OCI-LY3 (cell line): ENCODE measurements at regions not wholly inside any gene's neighbourhood (a gene's known extent, or its start where the extent isn't known, plus 50 kb on each side); places are given as distances from the start of the nearest gene placed in this dataset.
"Not testable (repeated sequence)": the region's sequence is repeated elsewhere in the genome, so short reads cannot be mapped to it uniquely, and the experiment has no call there.

Experiments
- H2AFZ ChIP-seq: fragments of 200-600, 300-600 bp; shearing (Covaris generic); 2 replicates; pipeline ENCODE4 v1.6.0; 2014; ENCODE audit warnings: antibody characterized with exemption, low read depth, low read length
- H3K27ac ChIP-seq: fragments of 200-600, 300-600 bp; sonication (generic); 2 replicates; pipeline ENCODE4 v1.5.1; 2014; ENCODE audit warnings: mild to moderate bottlenecking, low read length, moderate library complexity, mixed read lengths
- H3K27me3 ChIP-seq: fragments of 200-600, 300-600 bp; sonication (generic); 2 replicates; pipeline ENCODE4 v1.6.1; 2014; ENCODE audit warnings: low read depth, low read length, mixed read lengths
- H3K36me3 ChIP-seq: fragments of 200-600, 300-600 bp; sonication (generic); replicated peaks from 2 replicates; pipeline ENCODE3; 2014; ENCODE audit warnings: low read depth, low read length, mixed read lengths
- H3K4me1 ChIP-seq: fragments of 300-600, 200-600 bp; sonication (generic); 2 replicates; pipeline ENCODE4 v1.6.1; 2014; ENCODE audit warnings: low read length, mixed read lengths
- H3K4me2 ChIP-seq: fragments of 200-600, 300-600 bp; sonication (generic); 2 replicates; pipeline ENCODE4 v1.6.1; 2014; ENCODE audit warnings: low read length, mixed read lengths
- H3K4me3 ChIP-seq: fragments of 300-600, 200-600 bp; sonication (generic); 2 replicates; pipeline ENCODE4 v1.5.1; 2014; ENCODE audit warnings: antibody characterized with exemption, mild to moderate bottlenecking, low read length, moderate library complexity
- H3K79me2 ChIP-seq: fragments of 300-600, 200-600 bp; shearing (Covaris generic); 2 replicates; pipeline ENCODE4 v1.6.1; 2014; ENCODE audit warnings: mild to moderate bottlenecking, low read length, mixed read lengths
- H3K9ac ChIP-seq: fragments of 300-600, 200-600 bp; shearing (Covaris generic); 2 replicates; pipeline ENCODE4 v1.6.0; 2014; ENCODE audit warnings: mild to moderate bottlenecking, low read length, moderate library complexity
- H3K9me3 ChIP-seq: fragments of 200-600, 300-600 bp; shearing (Covaris generic); 2 replicates; pipeline ENCODE4 v1.6.1; 2014; ENCODE audit warnings: low read length, mixed read lengths; ENCODE audit not compliant: insufficient read depth
- H4K20me1 ChIP-seq: fragments of 200-600, 300-600 bp; sonication (generic); 2 replicates; pipeline ENCODE4 v1.6.1; 2016; ENCODE audit warnings: low read length, mixed read lengths; ENCODE audit not compliant: insufficient read depth
- EZH2phosphoT487 ChIP-seq: fragments of 200-600 bp; shearing (Covaris generic); IDR thresholded peaks from 2 replicates; pipeline ENCODE4 v1.6.1; 2018; ENCODE audit warnings: antibody characterized with exemption, mixed run types, low read depth
- TF ChIP-seq, protein P1 (sequence below): fragments of 200-600, 300-600 bp; sonication (generic); IDR thresholded peaks from 2 replicates; pipeline ENCODE4 v1.5.1; 2014; ENCODE audit warnings: antibody characterized with exemption, low read length, low read depth

DNA sequence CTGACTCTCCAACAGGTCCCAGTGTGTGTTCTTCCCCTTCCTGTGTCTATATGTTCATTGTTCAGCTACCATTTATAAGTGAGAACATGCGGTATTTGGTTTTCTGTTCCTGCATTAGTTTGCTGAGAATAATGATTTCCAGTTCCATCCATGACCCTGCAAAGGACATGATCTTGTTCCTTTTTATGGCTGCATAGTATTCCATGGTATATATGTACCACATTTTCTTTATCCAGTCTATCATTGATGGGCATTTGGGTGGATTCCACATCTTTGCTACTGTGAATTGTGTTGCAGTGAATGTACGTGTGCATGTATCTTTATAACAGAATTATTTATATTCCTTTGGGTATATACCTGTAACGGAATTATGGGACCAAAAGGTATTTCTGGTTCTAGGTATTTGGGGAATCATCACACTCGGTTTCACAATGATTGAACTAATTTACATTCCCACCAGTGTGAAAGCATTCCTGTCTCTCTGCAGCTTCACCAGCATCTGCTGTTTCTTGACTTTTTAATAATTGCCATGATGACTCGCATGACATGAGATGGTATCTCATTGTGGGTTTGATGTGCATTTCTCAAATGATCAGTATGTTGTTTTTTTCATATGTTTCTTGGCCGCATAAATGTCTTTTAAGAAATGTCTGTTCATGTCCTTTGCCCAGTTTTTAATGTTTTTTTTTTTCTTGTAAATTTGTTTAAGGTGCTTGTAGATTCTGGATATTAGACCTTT is 60.2 kb downstream of the LSMEM1 start:
- H3K79me2 ChIP-seq: no peaks in the 10 kb centered on the region
- no peaks in the 10 kb centered on the region for H4K20me1 ChIP-seq
- no peaks in the 10 kb centered on the region for H3K36me3 ChIP-seq
- H3K9me3 ChIP-seq: no peaks in the 10 kb centered on the region
- no peaks in the 10 kb centered on the region for H3K27me3 ChIP-seq
- no peaks in the 10 kb centered on the region for H3K4me1 ChIP-seq
- no peak overlapping the region for H3K27ac ChIP-seq
- H3K9ac ChIP-seq: no peak overlapping the region
- no peak overlapping the region for H3K4me2 ChIP-seq
- no peak overlapping the region for H2AFZ ChIP-seq
- no peak overlapping the region for H3K4me3 ChIP-seq
- no peak for TF ChIP-seq EZH2phosphoT487
- TF ChIP-seq, protein P1, sequence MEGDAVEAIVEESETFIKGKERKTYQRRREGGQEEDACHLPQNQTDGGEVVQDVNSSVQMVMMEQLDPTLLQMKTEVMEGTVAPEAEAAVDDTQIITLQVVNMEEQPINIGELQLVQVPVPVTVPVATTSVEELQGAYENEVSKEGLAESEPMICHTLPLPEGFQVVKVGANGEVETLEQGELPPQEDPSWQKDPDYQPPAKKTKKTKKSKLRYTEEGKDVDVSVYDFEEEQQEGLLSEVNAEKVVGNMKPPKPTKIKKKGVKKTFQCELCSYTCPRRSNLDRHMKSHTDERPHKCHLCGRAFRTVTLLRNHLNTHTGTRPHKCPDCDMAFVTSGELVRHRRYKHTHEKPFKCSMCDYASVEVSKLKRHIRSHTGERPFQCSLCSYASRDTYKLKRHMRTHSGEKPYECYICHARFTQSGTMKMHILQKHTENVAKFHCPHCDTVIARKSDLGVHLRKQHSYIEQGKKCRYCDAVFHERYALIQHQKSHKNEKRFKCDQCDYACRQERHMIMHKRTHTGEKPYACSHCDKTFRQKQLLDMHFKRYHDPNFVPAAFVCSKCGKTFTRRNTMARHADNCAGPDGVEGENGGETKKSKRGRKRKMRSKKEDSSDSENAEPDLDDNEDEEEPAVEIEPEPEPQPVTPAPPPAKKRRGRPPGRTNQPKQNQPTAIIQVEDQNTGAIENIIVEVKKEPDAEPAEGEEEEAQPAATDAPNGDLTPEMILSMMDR: no peak

- TF ChIP-seq, protein P1: peak; percentile 19
- no peak for TF ChIP-seq EZH2phosphoT487
- H3K36me3 ChIP-seq: no peaks in the 10 kb centered on the region
- H3K9ac ChIP-seq: no peak overlapping the region
- H3K27me3 ChIP-seq: no peaks in the 10 kb centered on the region
- no peaks in the 10 kb centered on the region for H3K9me3 ChIP-seq
- H3K4me3 ChIP-seq: no peak overlapping the region
- H3K4me2 ChIP-seq: no peak overlapping the region
- no peaks in the 10 kb centered on the region for H3K4me1 ChIP-seq
- no peak overlapping the region for H3K27ac ChIP-seq
- H2AFZ ChIP-seq: no peak overlapping the region
- H4K20me1 ChIP-seq: no peaks in the 10 kb centered on the region
- H3K79me2 ChIP-seq: no peaks in the 10 kb centered on the region
These were observed 66.1 kb downstream of the LSMEM1 start for GRCh38 chr7:112546723-112547513.

DNA sequence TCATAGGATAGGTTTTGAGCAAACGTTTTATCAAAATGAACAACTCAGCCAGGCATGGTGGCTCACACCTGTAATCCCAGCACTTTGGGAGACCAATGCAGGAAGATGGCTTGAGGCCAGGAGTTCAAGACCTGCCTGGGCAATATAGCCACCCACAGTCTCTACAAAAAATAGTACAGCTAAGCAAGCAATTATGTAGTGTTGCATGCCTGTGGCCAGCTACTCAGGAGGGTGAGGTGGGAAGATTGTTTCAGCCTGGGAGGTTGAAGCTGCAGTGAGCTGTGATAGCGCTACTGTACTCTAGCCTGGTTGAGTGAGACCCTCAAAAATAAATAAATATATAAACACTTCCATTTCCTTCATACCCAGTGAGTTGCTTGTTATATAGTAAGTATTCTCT is 67.1 kb downstream of the LSMEM1 start:
- no peak overlapping the region for H2AFZ ChIP-seq
- no peaks in the 10 kb centered on the region for H3K4me1 ChIP-seq
- no peaks in the 10 kb centered on the region for H3K79me2 ChIP-seq
- H3K4me3 ChIP-seq: no peak overlapping the region
- H3K9ac ChIP-seq: no peak overlapping the region
- H3K27me3 ChIP-seq: no peaks in the 10 kb centered on the region
- no peaks in the 10 kb centered on the region for H4K20me1 ChIP-seq
- no peak overlapping the region for H3K27ac ChIP-seq
- no peaks in the 10 kb centered on the region for H3K9me3 ChIP-seq
- no peak overlapping the region for H3K4me2 ChIP-seq
- H3K36me3 ChIP-seq: no peaks in the 10 kb centered on the region
- no peak for TF ChIP-seq EZH2phosphoT487
- TF ChIP-seq, protein P1: no peak

GRCh38 chr7:112550468-112551060 is 69.8 kb downstream of the LSMEM1 start:
- Histone ChIP-seq H3K4me2 (no peak overlapping the region), H3K36me3 (no peaks in the 10 kb centered on the region), H2AFZ (no peak overlapping the region), H4K20me1 (no peaks in the 10 kb centered on the region), H3K4me3 (no peak overlapping the region), H3K79me2 (no peaks in the 10 kb centered on the region), H3K9ac (no peak overlapping the region), H3K4me1 (no peaks in the 10 kb centered on the region), H3K27ac (no peak overlapping the region), H3K9me3 (no peaks in the 10 kb centered on the region), H3K27me3 (no peaks in the 10 kb centered on the region)
- TF ChIP-seq, protein P1: peak; percentile 91
- no peak for TF ChIP-seq EZH2phosphoT487

DNA sequence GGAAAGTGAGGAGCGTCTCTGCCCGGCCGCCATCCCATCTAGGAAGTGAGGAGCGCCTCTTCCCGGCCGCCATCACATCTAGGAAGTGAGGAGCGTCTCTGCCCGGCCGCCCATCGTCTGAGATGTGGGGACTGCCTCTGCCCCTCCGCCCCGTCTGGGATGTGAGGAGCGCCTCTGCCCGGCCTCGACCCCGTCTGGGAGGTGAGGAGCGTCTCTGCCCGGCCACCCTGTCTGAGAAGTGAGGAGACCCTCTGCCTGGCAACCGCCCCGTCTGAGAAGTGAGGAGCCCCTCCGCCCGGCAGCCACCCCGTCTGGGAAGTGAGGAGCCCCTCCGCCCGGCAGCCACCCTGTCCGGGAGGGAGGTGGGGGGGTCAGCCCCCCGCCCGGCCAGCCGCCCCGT is 70.7 kb downstream of the LSMEM1 start:
- not testable (repeated sequence) for H3K4me2 ChIP-seq, H3K36me3 ChIP-seq, H4K20me1 ChIP-seq, H3K9ac ChIP-seq, H3K4me3 ChIP-seq, H3K27me3 ChIP-seq, H3K4me1 ChIP-seq, H2AFZ ChIP-seq, H3K27ac ChIP-seq, H3K9me3 ChIP-seq, H3K79me2 ChIP-seq
